ENCODE measurements at regions not wholly inside any gene's neighbourhood (a gene's known extent, or its start where the extent isn't known, plus 50 kb on each side); places are given as distances from the start of the nearest gene placed in this dataset.
"Not testable (repeated sequence)": the region's sequence is repeated elsewhere in the genome, so short reads cannot be mapped to it uniquely, and the experiment has no call there.

DNA sequence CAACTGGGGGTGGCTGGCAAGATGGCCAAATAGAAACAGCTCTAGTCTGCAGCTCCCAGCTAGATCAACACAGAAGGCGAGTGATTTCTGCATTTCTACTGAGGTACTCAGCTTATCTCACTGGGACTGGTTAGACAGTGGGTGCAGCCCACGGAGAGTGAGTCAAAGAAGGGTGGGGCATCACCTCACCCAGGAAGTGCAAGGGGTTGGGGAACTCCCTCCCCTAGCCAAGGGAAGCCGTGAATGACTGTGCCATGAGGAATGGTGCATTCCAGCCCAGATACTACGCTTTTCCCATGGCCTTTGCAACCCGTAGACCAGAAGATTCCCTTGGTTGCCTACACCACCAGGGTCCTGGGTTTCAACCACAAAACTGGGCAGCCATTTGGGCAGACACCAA, 452.6 kb downstream of the NR4A2 start:
- H3K79me2 ChIP-seq (ENCODE audit: control insufficient read depth, insufficient read depth, low read length); CTCF ChIA-PET (ENCODE audit: low intra/inter-chr PET ratio); ATAC-seq; H3K9me3 ChIP-seq (replicated peaks; ENCODE audit: control insufficient read depth, insufficient read depth, low read depth, low read length); H3K4me3 ChIP-seq; H3K27ac ChIP-seq (ENCODE audit: extremely low read depth, low read depth, low read length); in situ Hi-C loops (cut with MboI); H3K4me2 ChIP-seq (ENCODE audit: insufficient read depth, low read length); POLR2A ChIA-PET; H3K27me3 ChIP-seq (ENCODE audit: control insufficient read depth in 2 of 2, insufficient read depth in 2 of 2, low read length in 2 of 2); H3K36me3 ChIP-seq (ENCODE audit: control insufficient read depth, insufficient read depth, low read length); FAIRE-seq; intact Hi-C loops (cut with micrococcal nuclease); H4K20me1 ChIP-seq (replicated peaks; ENCODE audit: control insufficient read depth, insufficient read depth, low read length); H3K9me1 ChIP-seq (ENCODE audit: control insufficient read depth, insufficient read depth, low read length); H2AFZ ChIP-seq (ENCODE audit: low read depth, low read length); BruUV-seq (replicated peaks); H3K4me1 ChIP-seq (replicated peaks in 1 of 2; ENCODE audit: control insufficient read depth in 2 of 2, insufficient read depth in 2 of 2, low read length in 2 of 2); H3K9ac ChIP-seq (ENCODE audit: insufficient read depth in 1 of 2, low read depth in 2 of 2, low read length in 2 of 2); TF ChIP-seq NR2C1 (IDR thresholded peaks at IDR 0.05): not testable (repeated sequence)
- TF ChIP-seq, protein P1, sequence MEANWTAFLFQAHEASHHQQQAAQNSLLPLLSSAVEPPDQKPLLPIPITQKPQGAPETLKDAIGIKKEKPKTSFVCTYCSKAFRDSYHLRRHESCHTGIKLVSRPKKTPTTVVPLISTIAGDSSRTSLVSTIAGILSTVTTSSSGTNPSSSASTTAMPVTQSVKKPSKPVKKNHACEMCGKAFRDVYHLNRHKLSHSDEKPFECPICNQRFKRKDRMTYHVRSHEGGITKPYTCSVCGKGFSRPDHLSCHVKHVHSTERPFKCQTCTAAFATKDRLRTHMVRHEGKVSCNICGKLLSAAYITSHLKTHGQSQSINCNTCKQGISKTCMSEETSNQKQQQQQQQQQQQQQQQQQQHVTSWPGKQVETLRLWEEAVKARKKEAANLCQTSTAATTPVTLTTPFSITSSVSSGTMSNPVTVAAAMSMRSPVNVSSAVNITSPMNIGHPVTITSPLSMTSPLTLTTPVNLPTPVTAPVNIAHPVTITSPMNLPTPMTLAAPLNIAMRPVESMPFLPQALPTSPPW (CRISPR knock-in tag; IDR thresholded peaks at IDR 0.05): peak; percentile 14; the same call in 1 of the 2 replicates
- TF ChIP-seq CBFA2T3 (IDR thresholded peaks at IDR 0.05) (peak; percentile 31), NR2C1 (tag; IDR thresholded peaks at IDR 0.05) (peak; percentile 24; the same call in 1 of the 2 replicates), TCF3 (CRISPR knock-in tag; IDR thresholded peaks at IDR 0.05) (peak; percentile 19; the same call in 1 of the 2 replicates)
- peak in 1 of 4 experiments; percentile 11 for DNase-seq (ENCODE audit: extremely low read depth in 1 of 4, low spot score in 3 of 4)
- 0% methylated on average over 5 of the region's 5 CpGs for WGBS (ENCODE audit: insufficient coverage, low coverage, missing lambda C conversion rate)

DNA sequence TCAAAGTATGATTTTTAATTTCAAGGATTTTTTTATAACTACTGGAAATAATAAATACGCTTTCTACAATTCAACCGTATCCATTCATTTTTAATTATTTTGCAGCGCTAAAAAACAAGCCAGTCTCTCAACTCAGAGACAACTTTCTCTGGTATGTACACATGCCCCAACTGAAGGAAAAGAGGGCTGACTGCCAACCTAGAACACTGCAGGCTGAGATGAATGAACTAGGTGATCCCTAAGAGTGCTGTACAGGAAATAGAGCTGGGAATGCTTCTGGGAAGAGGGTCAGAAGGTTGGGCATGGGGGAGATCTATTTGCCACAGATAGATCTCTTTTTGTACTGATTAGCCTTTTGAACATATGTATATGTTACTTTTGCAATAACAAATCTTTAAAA, 460.1 kb downstream of the NR4A2 start:
- H4K20me1 ChIP-seq (replicated peaks; ENCODE audit: control insufficient read depth, insufficient read depth, low read length): no peaks in the 10 kb centered on the region
- peaks cover 2% of the 10 kb centered on the region; the same call in 1 of the 2 replicates for H3K9me3 ChIP-seq (replicated peaks; ENCODE audit: control insufficient read depth, insufficient read depth, low read depth, low read length)
- H3K9ac ChIP-seq (ENCODE audit: insufficient read depth in 1 of 2, low read depth in 2 of 2, low read length in 2 of 2): no peak overlapping the region
- ATAC-seq (no peak), DNase-seq (ENCODE audit: extremely low read depth in 1 of 4, low spot score in 3 of 4) (no peak), FAIRE-seq (no peak)
- in situ Hi-C loops (cut with MboI): no loop called here
- ChIA-PET CTCF (ENCODE audit: low intra/inter-chr PET ratio) (no interaction called here), POLR2A (no interaction called here)
- no peaks in the 10 kb centered on the region for H3K36me3 ChIP-seq (ENCODE audit: control insufficient read depth, insufficient read depth, low read length)
- H3K4me3 ChIP-seq: no peak overlapping the region
- no peaks in the 10 kb centered on the region for H3K27me3 ChIP-seq (ENCODE audit: control insufficient read depth in 2 of 2, insufficient read depth in 2 of 2, low read length in 2 of 2)
- no peak overlapping the region for H3K27ac ChIP-seq (ENCODE audit: extremely low read depth, low read depth, low read length)
- no peaks in the 10 kb centered on the region for H3K4me1 ChIP-seq (replicated peaks in 1 of 2; ENCODE audit: control insufficient read depth in 2 of 2, insufficient read depth in 2 of 2, low read length in 2 of 2)
- no peaks in the 10 kb centered on the region for H3K9me1 ChIP-seq (ENCODE audit: control insufficient read depth, insufficient read depth, low read length)
- BruUV-seq (replicated peaks): no TSS peak
- 3% methylated on average over 3 of the region's 3 CpGs for WGBS (ENCODE audit: insufficient coverage, low coverage, missing lambda C conversion rate)
- no peaks in the 10 kb centered on the region for H3K79me2 ChIP-seq (ENCODE audit: control insufficient read depth, insufficient read depth, low read length)
- H2AFZ ChIP-seq (ENCODE audit: low read depth, low read length): no peak overlapping the region
- H3K4me2 ChIP-seq (ENCODE audit: insufficient read depth, low read length): no peak overlapping the region
- intact Hi-C loops (cut with micrococcal nuclease): no loop called here
- TF ChIP-seq, protein P2, sequence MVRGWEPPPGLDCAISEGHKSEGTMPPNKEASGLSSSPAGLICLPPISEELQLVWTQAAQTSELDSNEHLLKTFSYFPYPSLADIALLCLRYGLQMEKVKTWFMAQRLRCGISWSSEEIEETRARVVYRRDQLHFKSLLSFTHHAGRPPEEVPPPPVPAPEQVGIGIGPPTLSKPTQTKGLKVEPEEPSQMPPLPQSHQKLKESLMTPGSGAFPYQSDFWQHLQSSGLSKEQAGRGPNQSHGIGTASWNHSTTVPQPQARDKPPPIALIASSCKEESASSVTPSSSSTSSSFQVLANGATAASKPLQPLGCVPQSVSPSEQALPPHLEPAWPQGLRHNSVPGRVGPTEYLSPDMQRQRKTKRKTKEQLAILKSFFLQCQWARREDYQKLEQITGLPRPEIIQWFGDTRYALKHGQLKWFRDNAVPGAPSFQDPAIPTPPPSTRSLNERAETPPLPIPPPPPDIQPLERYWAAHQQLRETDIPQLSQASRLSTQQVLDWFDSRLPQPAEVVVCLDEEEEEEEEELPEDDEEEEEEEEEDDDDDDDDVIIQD (CRISPR knock-in tag; IDR thresholded peaks at IDR 0.05): no peak
- TF ChIP-seq, protein P3, sequence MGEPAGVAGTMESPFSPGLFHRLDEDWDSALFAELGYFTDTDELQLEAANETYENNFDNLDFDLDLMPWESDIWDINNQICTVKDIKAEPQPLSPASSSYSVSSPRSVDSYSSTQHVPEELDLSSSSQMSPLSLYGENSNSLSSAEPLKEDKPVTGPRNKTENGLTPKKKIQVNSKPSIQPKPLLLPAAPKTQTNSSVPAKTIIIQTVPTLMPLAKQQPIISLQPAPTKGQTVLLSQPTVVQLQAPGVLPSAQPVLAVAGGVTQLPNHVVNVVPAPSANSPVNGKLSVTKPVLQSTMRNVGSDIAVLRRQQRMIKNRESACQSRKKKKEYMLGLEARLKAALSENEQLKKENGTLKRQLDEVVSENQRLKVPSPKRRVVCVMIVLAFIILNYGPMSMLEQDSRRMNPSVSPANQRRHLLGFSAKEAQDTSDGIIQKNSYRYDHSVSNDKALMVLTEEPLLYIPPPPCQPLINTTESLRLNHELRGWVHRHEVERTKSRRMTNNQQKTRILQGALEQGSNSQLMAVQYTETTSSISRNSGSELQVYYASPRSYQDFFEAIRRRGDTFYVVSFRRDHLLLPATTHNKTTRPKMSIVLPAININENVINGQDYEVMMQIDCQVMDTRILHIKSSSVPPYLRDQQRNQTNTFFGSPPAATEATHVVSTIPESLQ (CRISPR knock-in tag; IDR thresholded peaks at IDR 0.05): no peak
- TF ChIP-seq SP2 (IDR thresholded peaks at IDR 0.05; ENCODE audit: extremely low read depth, low read depth, low read length, poor library complexity, severe bottlenecking): no peak
- no peak for TF ChIP-seq ZNF175 (CRISPR knock-in tag; IDR thresholded peaks at IDR 0.05; ENCODE audit: low read depth)
- no peak for TF ChIP-seq ZNF41 (CRISPR knock-in tag; conservative IDR thresholded peaks at IDR 0.05)
- TF ChIP-seq COPS2 (conservative IDR thresholded peaks at IDR 0.05): no peak
- TF ChIP-seq TCFL5 (CRISPR knock-in tag; conservative IDR thresholded peaks at IDR 0.05): no peak
- TF ChIP-seq RFX1 (IDR thresholded peaks at IDR 0.05): no peak

All from K562 (cell line).